MCF 10A (cell line): ENCODE measurements at regions not wholly inside any gene's neighbourhood (a gene's known extent, or its start where the extent isn't known, plus 50 kb on each side); places are given as distances from the start of the nearest gene placed in this dataset.

Experiments used
- BruUV-seq: library from RNA; stranded (reverse); fragments of 400-500 nt; replicated peaks from 2 replicates; lab custom pipeline; 2021; lab: Mats Ljungman, UMichigan
- CTCF ChIA-PET: fragments of 300-600 bp; sonication (Branson Sonifier 250); formaldehyde crosslinking; extraction: SDS; loops from one replicate; lab custom pipeline; 2021; ENCODE audit warnings: antibody characterized with exemption, inconsistent platforms; lab: Yijun Ruan, JAX
- POLR2A ChIA-PET: fragments of 300-600, 350-650 bp; sonication (Branson Sonifier 250); formaldehyde crosslinking; extraction: SDS; loops from one replicate; lab custom pipeline; 2020; ENCODE audit warnings: antibody characterized with exemption, inconsistent platforms; lab: Yijun Ruan, JAX
- DNase-seq: peaks from one replicate; pipeline ENCODE4 v3.0.0-alpha.2; 2018; ENCODE audit not compliant: unreplicated experiment
- H3K27ac Mint-ChIP-seq: one replicate; pipeline ENCODE4 v1.8.0; 2022; ENCODE audit warnings: mild to moderate bottlenecking, low read depth, mixed read lengths; ENCODE audit not compliant: unreplicated experiment
- H3K27me3 Mint-ChIP-seq: one replicate; pipeline ENCODE4 v1.8.0; 2022; ENCODE audit warnings: mixed read lengths; ENCODE audit not compliant: insufficient read depth, unreplicated experiment
- H3K36me3 Mint-ChIP-seq: one replicate; pipeline ENCODE4 v1.8.0; 2022; ENCODE audit warnings: mild to moderate bottlenecking, moderate library complexity, mixed read lengths; ENCODE audit not compliant: insufficient read depth, unreplicated experiment
- H3K4me1 Mint-ChIP-seq: one replicate; pipeline ENCODE4 v1.8.0; 2022; ENCODE audit warnings: mixed read lengths; ENCODE audit not compliant: insufficient read depth, unreplicated experiment
- H3K4me3 Mint-ChIP-seq: one replicate; pipeline ENCODE4 v1.8.0; 2022; ENCODE audit warnings: mild to moderate bottlenecking, moderate library complexity, mixed read lengths; ENCODE audit not compliant: unreplicated experiment
- H3K9me3 Mint-ChIP-seq: one replicate; pipeline ENCODE4 v1.8.0; 2022; ENCODE audit warnings: mixed read lengths; ENCODE audit not compliant: unreplicated experiment
- CTCF ChIP-seq: fragments of 200-600 bp; IDR thresholded peaks from one replicate; pipeline ENCODE4 v1.8.0; 2022; ENCODE audit warnings: antibody characterized with exemption, mild to moderate bottlenecking; ENCODE audit not compliant: unreplicated experiment
- intact Hi-C: fragments of 100-400 bp; cut with micrococcal nuclease; formaldehyde crosslinking; loops from 2 replicates; pipeline ENCODE4 v1.14.1; 2022

DNA sequence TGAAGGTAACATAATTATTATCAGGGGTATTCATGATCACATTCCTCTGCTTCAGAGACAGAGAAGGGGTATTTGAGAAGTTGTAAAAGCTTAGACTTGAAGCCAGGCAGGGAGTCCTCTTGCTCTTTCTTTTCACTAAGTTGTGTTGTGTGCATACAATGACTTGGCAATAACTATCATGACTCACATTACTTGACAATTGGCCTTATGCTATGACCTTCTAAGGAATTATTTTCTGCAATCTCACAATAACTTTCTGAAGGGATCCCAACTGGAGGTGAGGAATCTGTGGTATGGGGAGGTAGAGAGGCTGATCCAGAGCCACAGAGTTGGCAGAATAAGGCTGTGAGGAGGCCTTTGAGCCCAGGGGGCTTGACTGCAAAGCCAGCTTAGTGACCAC lies 622.3 kb downstream of the MTRR start:
- no peaks in the 10 kb centered on the region for H3K36me3 Mint-ChIP-seq
- CTCF ChIA-PET: interaction anchor here (0.6 kb wide), 2 partner anchors 151 to 409 kb away, joined by 3 read pairs; no protein-coding TSS in a partner anchor
- POLR2A ChIA-PET: no interaction called here
- no peaks in the 10 kb centered on the region for H3K27me3 Mint-ChIP-seq
- no peaks in the 10 kb centered on the region for H3K4me1 Mint-ChIP-seq
- no peak for DNase-seq
- H3K4me3 Mint-ChIP-seq: no peak overlapping the region
- H3K27ac Mint-ChIP-seq: no peak overlapping the region
- no peak for TF ChIP-seq CTCF
- peaks cover 3% of the 10 kb centered on the region for H3K9me3 Mint-ChIP-seq
- BruUV-seq: no TSS peak
- intact Hi-C loops: no loop called here

DNA sequence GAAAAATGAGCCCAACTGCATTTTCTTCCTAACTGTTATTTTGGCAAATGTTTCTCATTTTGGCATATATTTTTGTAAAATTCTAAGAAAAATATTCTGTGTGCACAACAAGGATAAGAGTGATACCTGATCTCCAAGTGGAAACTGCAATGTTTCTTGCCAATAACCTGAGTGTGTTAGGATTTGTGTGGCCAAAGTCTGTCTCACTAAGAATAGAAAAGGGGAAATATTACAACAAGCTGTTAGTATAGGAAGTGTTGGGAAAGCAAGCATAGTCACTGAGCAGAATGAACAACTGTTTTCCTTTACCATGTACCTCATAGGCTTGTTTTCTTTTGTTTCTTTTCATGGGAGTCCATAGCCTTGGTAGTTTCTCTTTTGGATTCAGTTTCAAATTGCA lies 624.2 kb downstream of the MTRR start:
- ChIA-PET POLR2A (interaction anchor here (1.3 kb wide), 1 partner anchor 36 kb away, joined by 3 read pairs; no protein-coding TSS in a partner anchor), CTCF (interaction anchor here (0.7 to 1.1 kb wide), 2 partner anchors 10 to 246 kb away, joined by 3 read pairs; no protein-coding TSS in a partner anchor)
- peaks cover 19% of the 10 kb centered on the region for H3K9me3 Mint-ChIP-seq
- no TSS peak for BruUV-seq
- H3K4me3 Mint-ChIP-seq: no peak overlapping the region
- H3K27me3 Mint-ChIP-seq: no peaks in the 10 kb centered on the region
- H3K4me1 Mint-ChIP-seq: no peaks in the 10 kb centered on the region
- DNase-seq: no peak
- no peaks in the 10 kb centered on the region for H3K36me3 Mint-ChIP-seq
- TF ChIP-seq CTCF: no peak
- H3K27ac Mint-ChIP-seq: no peak overlapping the region
- intact Hi-C loops: no loop called here

GRCh38 chr5:8500426-8500825 lies 631.5 kb downstream of the MTRR start:
- no peaks in the 10 kb centered on the region for H3K36me3 Mint-ChIP-seq
- ChIA-PET POLR2A (interaction anchor here (0.6 kb wide), 1 partner anchor 35 kb away, joined by 3 read pairs; no protein-coding TSS in a partner anchor), CTCF (no interaction called here)
- no peaks in the 10 kb centered on the region for H3K4me1 Mint-ChIP-seq
- no peaks in the 10 kb centered on the region for H3K27me3 Mint-ChIP-seq
- no TSS peak for BruUV-seq
- intact Hi-C loops: no loop called here
- TF ChIP-seq CTCF: no peak
- H3K9me3 Mint-ChIP-seq: peaks cover 32% of the 10 kb centered on the region
- H3K27ac Mint-ChIP-seq: no peak overlapping the region
- DNase-seq: no peak
- H3K4me3 Mint-ChIP-seq: no peak overlapping the region

DNA sequence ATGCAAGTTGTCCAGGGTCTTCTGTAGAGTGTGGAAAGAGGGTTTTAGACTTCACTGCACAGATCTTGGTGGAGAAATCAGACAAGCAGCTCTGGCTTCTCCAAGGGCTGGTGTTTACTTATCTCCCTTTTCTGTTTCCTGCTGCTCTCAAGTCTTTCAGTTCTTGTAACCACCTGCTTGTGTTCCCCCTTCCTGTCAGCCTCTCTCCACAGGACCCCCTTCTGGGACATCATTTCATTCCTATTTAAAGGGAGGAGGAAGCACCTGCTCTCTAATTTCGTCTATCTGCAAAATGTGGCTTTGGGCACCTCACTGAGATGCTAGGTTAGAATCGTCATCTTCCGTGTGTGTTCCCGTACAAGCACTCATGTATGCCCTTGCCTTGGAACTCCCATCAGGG lies 636.2 kb downstream of the MTRR start:
- Mint-ChIP-seq H3K9me3 (no peaks in the 10 kb centered on the region), H3K27ac (no peak overlapping the region), H3K36me3 (no peaks in the 10 kb centered on the region), H3K4me3 (no peak overlapping the region), H3K27me3 (no peaks in the 10 kb centered on the region), H3K4me1 (no peaks in the 10 kb centered on the region)
- CTCF ChIA-PET: no interaction called here
- no peak for TF ChIP-seq CTCF
- intact Hi-C loops: no loop called here
- POLR2A ChIA-PET: interaction anchor here (0.6 kb wide), 1 partner anchor 442 kb away, joined by 3 read pairs; no protein-coding TSS in a partner anchor
- no TSS peak for BruUV-seq
- no peak for DNase-seq
